CD4-positive, alpha-beta T cell treated with Interleukin-17A for 4 hours (primary cell): ENCODE measurements at regions not wholly inside any gene's neighbourhood (a gene's known extent, or its start where the extent isn't known, plus 50 kb on each side); places are given as distances from the start of the nearest gene placed in this dataset.

ENCODE experiments used
- DNase-seq: peaks from one replicate; pipeline ENCODE4 v3.0.0-alpha.2; 2020; ENCODE audit warnings: mixed read lengths

DNA sequence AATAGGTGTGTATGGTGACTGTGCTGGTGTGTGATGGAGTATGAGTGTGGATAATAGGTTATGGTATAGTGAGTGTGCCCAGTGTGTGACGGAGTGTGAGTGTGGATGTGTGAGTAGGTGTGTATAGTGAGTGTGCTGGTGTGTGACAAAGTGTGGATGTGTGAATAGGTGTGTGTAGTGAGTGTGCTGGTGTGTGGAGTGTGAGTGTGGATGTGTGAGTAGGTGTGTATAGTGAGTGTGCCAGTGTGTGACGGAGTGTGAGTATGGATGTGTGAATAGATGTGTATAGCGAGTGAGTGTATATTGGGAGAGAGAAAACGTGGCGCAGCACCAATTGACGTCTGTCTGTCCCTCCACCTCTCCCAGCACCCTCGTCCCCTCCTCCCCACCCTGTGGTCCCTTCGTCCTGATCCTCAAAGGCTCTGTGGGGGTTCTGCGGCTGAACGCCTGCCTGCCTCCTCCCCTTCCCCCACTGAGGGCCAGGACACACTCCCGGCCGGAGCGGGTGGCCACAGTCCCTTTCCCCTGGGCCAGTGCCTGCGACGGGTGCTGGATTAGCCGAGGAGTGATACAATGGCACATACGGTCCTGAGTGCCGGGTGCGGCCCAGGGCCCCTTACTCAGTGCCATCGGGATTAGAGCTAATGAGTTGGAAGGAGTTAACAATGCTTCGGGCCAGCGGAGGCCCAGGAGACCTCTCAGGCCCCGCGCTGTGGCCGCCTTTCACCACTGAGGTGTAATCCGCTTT lies 160.0 kb downstream of the MRM1 start:
- DNase-seq = no peak

DNA sequence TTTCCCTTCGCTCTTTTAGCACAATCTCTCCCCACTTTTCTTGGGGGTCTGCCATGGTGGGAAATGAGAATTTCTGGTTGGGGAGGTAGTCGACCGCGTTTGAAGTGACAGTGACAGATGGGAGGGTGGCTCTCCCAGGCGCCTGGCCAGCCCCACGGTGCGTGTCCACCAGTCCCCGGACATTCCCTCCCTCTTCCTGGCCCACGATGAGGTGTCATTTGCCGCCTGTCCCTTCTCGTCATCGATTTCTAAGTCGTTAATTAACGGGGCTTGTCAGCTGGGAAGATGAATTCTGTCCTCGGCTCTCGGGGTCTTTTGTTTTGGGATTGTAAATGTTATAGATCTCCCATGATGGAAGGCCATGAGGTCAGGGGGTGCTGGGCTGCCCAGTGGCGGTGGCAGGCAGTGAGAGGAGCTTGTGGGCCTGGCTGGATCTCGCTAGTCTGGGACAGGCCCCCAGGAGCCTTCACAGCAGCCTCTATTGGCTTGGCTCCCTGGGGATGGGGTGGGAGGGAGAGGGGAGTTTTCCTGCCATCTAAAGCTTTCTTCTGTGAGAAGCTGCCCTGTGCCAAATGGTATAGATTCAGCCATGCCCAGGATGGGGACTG lies 164.2 kb downstream of the MRM1 start:
- no peak for DNase-seq

GRCh38 chr17:36768394-36768793 lies 167.0 kb downstream of the MRM1 start:
- no peak for DNase-seq

DNA sequence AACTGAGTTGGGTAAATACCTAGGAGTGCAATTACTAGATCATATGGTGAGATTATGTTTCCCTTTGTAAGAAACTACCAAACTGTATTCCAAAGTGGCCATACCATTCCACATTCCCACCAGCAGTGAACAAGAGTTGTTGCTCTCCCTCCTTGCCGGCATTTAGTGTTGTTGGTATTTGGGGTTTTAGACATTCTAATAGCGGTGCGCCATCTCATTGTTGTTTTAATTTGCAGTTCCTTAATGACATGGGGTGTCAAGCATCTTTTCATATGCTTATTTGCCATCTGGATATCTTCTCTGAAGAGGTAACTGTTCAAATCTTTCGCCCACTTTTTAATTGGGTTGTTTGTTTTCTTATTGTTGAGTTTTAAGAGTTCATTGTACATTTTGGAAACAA lies 164.2 kb upstream of the LHX1 start:
- DNase-seq = no peak

DNA sequence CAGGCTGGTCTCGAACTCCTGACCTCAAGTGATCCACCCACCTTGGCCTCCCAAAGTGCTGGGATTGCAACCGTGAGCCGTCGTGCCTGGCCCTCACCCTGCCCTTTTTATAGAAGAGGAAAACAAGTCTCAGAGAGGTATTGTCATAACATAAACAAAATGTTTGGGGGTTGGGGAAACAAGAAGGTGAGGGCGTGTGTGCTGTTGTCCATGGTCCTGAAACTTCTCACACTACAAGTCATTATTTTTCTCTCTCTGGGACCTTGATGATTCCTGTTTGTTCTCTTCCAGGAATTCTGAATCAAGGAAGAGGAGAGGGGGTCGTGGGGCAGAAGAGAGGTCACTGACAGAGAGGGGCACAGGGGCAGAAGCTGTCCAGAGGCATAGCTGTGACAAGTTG lies 160.2 kb upstream of the LHX1 start:
- DNase-seq = no peak

DNA sequence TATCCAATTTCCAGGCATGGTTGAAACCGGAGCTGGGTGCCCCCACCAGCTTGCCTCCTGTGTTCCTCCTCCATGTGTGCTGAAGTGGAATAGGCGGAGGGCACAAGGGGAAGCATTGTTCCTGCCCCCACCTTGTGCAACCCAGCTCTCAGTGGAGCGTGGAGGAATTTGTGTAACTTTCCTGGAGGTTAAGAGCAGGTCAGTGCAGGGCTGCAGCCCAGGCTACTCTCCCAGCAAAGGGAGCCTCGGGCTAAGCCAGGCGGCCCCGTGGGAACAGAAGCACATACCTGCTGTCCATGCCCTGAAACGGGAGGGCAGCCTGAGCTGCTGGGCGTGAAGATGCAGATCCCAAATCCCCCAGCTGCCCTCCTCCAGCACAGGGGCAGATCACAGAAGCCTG lies 158.8 kb upstream of the LHX1 start:
- no peak for DNase-seq

GRCh38 chr17:36779550-36779949 lies 157.7 kb upstream of the LHX1 start:
- DNase-seq = no peak

DNA sequence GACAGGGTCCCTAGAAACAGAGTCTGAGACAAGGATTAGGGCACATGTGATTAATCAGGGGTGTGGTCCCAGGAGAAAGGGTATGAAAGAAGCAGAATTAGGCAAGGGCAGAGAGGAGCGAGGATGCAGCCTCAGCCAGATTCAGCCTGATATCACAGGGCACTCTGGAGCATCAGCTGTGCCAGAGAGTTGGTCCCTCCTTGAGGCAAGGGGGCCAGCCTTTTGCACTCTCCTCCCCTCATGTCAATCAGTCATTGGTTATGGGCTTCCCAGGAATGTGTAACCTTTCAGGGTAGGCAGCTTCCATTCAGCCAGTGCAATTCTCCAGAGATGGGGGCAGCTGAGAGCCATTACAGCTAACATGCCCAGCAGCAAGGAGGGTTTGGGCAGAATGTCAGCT lies 152.6 kb upstream of the LHX1 start:
- DNase-seq = no peak

- DNase-seq = no peak
Observed at GRCh38 chr17:36786867-36787266, 150.4 kb upstream of the LHX1 start.

DNA sequence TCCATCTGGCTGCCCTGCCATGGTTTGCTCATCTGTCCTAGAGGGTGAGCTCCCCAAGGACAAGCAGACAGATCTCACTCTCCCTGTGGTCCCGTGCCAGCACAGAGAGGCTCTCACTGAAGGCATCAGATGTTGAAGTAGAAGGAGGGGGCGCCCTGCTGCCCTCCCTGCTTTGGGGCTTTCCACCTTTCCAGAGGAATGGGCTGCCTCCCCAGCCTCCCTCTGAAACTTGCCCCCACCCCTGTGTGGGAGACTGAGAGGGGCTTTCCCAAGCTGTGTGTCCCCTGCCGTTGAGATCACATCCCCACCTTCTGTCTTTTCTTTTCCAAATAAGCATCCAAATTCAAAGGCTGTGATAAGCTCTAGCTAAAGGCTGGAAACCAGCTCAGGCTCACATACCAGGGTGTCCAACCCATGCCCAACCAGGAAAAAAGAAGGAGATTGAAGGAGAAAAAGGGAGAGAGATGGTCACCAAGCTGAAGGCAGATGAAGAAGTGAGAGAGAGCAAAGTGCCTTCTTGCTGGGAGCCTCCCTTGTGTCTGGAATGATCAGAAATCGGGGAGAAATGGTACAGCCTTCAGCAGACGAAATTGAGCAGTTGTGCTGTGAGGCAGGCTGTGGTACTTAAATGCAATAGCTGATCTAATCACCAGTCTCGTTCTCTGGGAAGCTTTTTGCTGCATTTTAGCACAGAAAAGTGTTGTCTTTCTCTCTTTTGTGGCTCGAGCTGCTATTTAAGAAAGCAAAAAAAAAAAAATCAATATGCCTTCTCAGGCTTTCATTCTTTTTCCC lies 145.9 kb upstream of the LHX1 start:
- DNase-seq = no peak

GRCh38 chr17:36791942-36792475 lies 145.3 kb upstream of the LHX1 start:
- DNase-seq = no peak

- DNase-seq = no peak
Observed at GRCh38 chr17:36792849-36793248, 144.4 kb upstream of the LHX1 start.

DNA sequence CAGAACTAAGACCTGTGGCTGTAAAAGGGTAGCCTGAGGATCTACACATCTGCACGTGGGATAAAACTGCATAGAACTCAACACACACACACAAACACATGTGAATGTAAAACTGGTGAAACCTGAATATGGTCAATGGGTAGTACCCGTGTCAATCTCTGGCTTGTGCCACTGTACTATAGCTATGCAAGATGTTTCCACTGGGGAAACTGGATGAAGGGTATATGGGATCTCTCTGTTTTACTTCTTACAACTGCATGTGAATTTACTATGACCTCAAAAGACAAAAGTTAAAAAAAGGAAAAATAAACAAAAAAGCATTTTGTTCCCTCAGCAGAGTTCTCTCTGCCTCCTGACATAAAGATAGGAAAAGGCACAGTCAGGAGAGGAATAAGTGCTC lies 143.3 kb upstream of the LHX1 start:
- DNase-seq = no peak

DNA sequence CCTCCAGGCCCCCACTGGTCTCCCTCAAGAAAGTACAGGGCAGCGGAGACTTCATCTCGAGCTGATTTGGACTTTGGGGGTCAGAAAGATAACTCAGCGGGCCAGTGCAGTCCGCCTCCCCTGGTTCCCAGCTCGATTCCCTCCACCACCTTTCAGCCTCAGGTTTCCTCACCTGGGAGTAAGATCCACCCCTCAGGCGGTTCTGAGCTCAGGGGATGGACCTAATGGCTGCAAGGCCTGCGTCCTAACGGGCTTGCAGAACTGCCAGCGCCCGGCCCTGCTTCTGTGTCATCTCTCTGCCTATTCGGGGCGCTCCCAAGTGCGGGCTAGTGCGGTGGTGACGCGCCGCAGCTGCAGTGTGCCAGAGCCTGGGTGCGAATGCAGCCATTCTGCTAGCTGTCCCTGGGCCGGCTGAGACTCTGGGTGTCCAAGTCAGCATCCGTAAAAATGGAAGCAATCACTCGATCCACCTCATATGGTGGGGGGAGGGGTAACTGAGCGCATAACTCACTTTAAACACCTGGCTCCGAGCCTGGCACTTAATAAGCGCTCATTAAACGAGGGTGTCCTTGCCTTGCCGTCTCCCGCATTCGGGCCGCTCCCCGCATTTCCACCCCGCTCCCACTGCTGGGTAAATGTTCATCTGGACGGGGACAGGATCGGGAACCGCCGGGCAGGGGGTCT lies 129.6 kb upstream of the LHX1 start:
- no peak for DNase-seq

- no peak for DNase-seq
Observed at GRCh38 chr17:36808180-36808661, 129.1 kb upstream of the LHX1 start.

GRCh38 chr17:36812762-36813161 lies 124.5 kb upstream of the LHX1 start:
- no peak for DNase-seq

DNA sequence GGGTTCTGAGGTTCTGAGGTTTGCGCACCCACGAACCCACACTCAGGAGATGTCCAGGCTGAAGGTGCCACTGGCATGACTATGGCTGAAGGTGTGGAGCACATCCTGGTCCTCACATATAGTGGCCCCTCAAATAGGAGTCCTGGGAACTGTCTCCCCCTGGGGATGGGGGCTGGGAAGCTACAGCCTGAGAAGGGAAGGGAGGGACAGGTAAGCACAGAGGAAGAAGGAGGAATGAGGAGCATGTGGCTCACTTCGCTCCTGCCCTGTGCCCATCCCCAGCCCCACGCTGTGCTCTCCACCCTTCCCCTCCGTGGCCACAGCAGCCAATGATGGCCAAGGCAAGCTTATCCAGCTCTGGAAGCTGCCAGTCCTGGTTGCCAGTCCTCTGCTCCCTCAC lies 123.9 kb upstream of the LHX1 start:
- DNase-seq = no peak

- DNase-seq = no peak
Observed at GRCh38 chr17:36813957-36814563, 123.2 kb upstream of the LHX1 start.

DNA sequence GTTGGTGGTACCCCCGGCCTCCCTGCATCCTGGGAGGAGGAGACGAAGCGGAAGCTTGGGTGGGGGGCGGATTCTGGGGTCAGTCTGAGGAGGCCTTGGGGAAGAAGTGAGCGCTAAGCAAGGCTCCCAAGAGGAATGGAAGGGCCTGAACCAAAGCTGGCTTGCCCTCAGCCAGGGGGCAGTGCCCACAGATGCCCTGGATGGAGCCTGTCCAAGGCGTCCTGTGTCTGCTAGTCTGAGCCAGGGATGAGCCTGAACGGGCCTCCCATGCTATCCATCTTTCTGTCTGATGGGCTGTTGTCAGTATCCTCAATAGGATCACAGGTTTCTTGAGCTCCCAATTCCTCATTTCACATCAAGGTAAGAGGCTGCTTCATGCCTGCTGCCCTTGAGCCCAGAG lies 122.3 kb upstream of the LHX1 start:
- DNase-seq = no peak

DNA sequence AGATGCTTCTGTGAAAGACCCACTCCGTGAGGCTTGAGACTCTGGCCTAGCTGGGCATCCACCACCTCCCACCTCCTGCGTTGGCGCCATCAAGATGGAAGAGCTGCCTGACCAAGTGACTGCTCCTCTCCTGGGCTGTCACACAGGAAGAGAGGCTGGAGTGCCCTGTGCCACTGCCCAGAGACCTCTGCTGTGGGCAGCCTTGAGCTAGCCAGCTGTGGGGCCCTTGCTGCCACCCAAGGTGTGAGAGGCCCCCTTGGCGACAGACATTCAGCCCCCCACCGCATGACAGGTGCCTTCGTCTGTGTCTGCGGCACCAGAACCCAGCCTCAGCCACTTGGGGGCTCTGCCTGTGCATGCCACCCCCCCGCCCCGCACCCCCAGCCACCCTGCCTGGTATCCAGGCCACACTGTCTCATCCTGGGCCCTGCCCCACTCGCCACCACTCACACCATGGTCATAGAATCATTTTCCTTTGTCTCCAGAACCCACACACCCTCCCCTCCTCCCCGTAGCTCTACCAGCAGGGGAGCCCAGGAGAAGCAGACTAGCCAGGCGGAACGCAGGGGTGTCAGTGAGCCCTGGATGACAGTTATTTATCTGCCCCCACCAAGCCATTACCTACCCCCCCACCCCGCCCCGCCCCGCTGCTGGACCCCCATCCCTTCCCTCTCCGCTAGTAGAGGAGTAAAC lies 120.9 kb upstream of the LHX1 start:
- no peak for DNase-seq

DNA sequence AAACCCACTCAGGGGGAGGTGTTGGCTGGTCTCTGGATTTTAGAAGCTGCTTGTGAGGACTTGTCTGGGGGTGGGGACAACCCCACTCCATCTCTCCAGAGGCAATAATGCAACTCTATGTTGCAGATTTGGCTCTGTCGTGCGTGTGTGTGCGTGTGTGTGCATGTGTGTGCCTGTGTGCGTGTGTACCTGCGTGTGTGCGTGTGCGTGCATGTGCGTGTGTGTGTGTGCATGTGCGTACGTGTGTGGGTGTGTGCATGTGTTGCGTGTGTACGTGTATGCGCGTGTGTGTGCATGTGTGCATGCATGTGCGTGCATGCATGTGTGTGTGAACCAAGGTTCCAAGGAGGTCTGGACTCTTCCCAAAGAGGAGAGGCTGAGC lies 120.4 kb upstream of the LHX1 start:
- no peak for DNase-seq

DNA sequence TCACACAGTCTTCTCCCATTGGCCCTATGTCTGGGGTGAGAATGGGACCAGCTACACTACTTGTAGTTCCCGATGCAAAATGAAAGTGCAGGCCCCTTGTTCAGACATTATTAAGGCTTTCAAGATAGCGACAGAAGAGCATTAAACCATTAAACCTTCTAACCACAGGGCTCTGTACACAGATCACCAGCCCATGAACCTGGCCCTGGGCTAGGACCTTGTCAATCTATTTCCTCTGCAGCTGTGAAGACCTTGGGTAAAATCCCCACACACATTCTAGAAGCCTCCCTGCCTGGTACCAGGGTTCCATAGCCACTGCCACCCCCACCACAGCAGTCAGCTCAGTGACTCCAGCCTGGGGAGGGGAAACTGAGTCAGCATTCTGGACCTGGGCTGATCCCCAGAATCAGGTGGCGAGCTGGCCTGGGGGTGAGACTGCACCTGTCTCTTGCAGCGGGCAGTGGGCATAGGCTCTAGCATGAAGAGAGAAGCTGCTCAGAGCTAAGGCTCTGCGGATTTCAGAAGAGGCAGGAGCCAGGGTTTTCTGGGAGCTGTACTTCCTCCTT lies 119.7 kb upstream of the LHX1 start:
- no peak for DNase-seq
